Vagina (tissue), 2 donors: ENCODE measurements at regions not wholly inside any gene's neighbourhood (a gene's known extent, or its start where the extent isn't known, plus 50 kb on each side); places are given as distances from the start of the nearest gene placed in this dataset.

Experiments used
- DNase-seq, 2 donors: peaks; one replicate each; pipeline ENCODE4 v3.0.0-alpha.2; 2017; ENCODE audit errors: extremely low spot score in 2 of 2
- H3K27ac ChIP-seq: fragments of 200-600 bp; sonication (generic); one replicate; pipeline ENCODE4 v1.5.1; 2019
- H3K27me3 ChIP-seq: fragments of 200-600 bp; sonication (generic); one replicate; pipeline ENCODE4 v1.5.1; 2019
- H3K36me3 ChIP-seq, 2 donors: fragments of 200-600 bp; sonication (generic); one replicate each; pipeline ENCODE4 v1.5.1; 2017 to 2019
- H3K4me1 ChIP-seq: fragments of 200-600 bp; sonication (generic); one replicate; pipeline ENCODE4 v1.5.1; 2019
- H3K4me3 ChIP-seq, 2 donors: fragments of 200-600 bp; sonication (generic); 1 replicate in 1 of 2; 2 replicates in 1 of 2; pipeline ENCODE4 v1.5.1; 2016 to 2019
- H3K9me3 ChIP-seq: fragments of 200-600 bp; sonication (generic); one replicate; pipeline ENCODE4 v1.5.1; 2019
- CTCF ChIP-seq, 3 experiments: fragments of 450-650 bp in 2 of 3; fragments of 200-600 bp in 1 of 3; sonication (generic) in 1 of 3; IDR thresholded peaks; one replicate each; pipeline ENCODE4 v1.5.1; 2017 to 2019; ENCODE audit warnings: antibody characterized with exemption in 3 of 3, mild to moderate bottlenecking in 2 of 3, moderate library complexity in 2 of 3
- POLR2A ChIP-seq, 2 donors: fragments of 450-650 bp; IDR thresholded peaks; one replicate each; pipeline ENCODE4 v1.6.1; 2017; ENCODE audit warnings: antibody characterized with exemption in 2 of 2, mild to moderate bottlenecking in 2 of 2, moderate library complexity in 2 of 2
- POLR2AphosphoS5 ChIP-seq, 2 donors: sonication (generic); formaldehyde crosslinking; IDR thresholded peaks; one replicate each; pipeline ENCODE4 v1.9.0; 2017; ENCODE audit warnings: antibody characterized with exemption in 2 of 2, mild to moderate bottlenecking in 2 of 2, low read depth in 1 of 2; ENCODE audit not compliant: insufficient read depth in 1 of 2
- intact Hi-C: fragments of 100-400 bp; cut with DNase I; formaldehyde crosslinking; loops from one replicate; pipeline ENCODE4 v1.15.1; 2023

GRCh38 chr12:33653362-33653761 is 213.7 kb upstream of the SYT10 start:
- intact Hi-C loops: no loop called here
- DNase-seq: no peak
- Histone ChIP-seq H3K4me1 (no peaks in the 10 kb centered on the region), H3K27ac (no peak overlapping the region), H3K4me3 (no peak overlapping the region), H3K36me3 (no peaks in the 10 kb centered on the region), H3K27me3 (no peaks in the 10 kb centered on the region), H3K9me3 (no peaks in the 10 kb centered on the region)
- TF ChIP-seq CTCF (IDR thresholded peaks at IDR 0.05): no peak
- TF ChIP-seq POLR2AphosphoS5 (IDR thresholded peaks at IDR 0.05; ENCODE audit: insufficient read depth in 1 of 2, low read depth in 1 of 2): no peak
- no peak for TF ChIP-seq POLR2A (IDR thresholded peaks at IDR 0.05)

GRCh38 chr12:33654313-33654712 is 214.7 kb upstream of the SYT10 start:
- no peaks in the 10 kb centered on the region for H3K36me3 ChIP-seq
- no peak overlapping the region for H3K4me3 ChIP-seq
- intact Hi-C loops: no loop called here
- H3K27ac ChIP-seq: no peak overlapping the region
- TF ChIP-seq POLR2AphosphoS5 (IDR thresholded peaks at IDR 0.05; ENCODE audit: insufficient read depth in 1 of 2, low read depth in 1 of 2) (no peak), CTCF (IDR thresholded peaks at IDR 0.05) (no peak), POLR2A (IDR thresholded peaks at IDR 0.05) (no peak)
- H3K4me1 ChIP-seq: no peaks in the 10 kb centered on the region
- no peaks in the 10 kb centered on the region for H3K9me3 ChIP-seq
- no peak for DNase-seq
- H3K27me3 ChIP-seq: no peaks in the 10 kb centered on the region

GRCh38 chr12:33663000-33663654 is 223.5 kb upstream of the SYT10 start:
- DNase-seq: no peak
- Histone ChIP-seq H3K4me1 (no peaks in the 10 kb centered on the region), H3K4me3 (no peak overlapping the region), H3K36me3 (no peaks in the 10 kb centered on the region), H3K9me3 (no peaks in the 10 kb centered on the region), H3K27me3 (no peaks in the 10 kb centered on the region), H3K27ac (no peak overlapping the region)
- intact Hi-C loops: no loop called here
- no peak for TF ChIP-seq CTCF (IDR thresholded peaks at IDR 0.05)
- TF ChIP-seq POLR2AphosphoS5 (IDR thresholded peaks at IDR 0.05; ENCODE audit: insufficient read depth in 1 of 2, low read depth in 1 of 2): no peak
- TF ChIP-seq POLR2A (IDR thresholded peaks at IDR 0.05): no peak

- Histone ChIP-seq H3K4me3 (no peak overlapping the region), H3K27ac (no peak overlapping the region), H3K4me1 (no peaks in the 10 kb centered on the region), H3K36me3 (no peaks in the 10 kb centered on the region), H3K27me3 (no peaks in the 10 kb centered on the region), H3K9me3 (no peaks in the 10 kb centered on the region)
- no peak for DNase-seq
- intact Hi-C loops: no loop called here
- no peak for TF ChIP-seq POLR2AphosphoS5 (IDR thresholded peaks at IDR 0.05; ENCODE audit: insufficient read depth in 1 of 2, low read depth in 1 of 2)
- TF ChIP-seq CTCF (IDR thresholded peaks at IDR 0.05): no peak
- no peak for TF ChIP-seq POLR2A (IDR thresholded peaks at IDR 0.05)
These were observed 229.7 kb upstream of the SYT10 start for GRCh38 chr12:33669349-33669748.

- no peaks in the 10 kb centered on the region for H3K27me3 ChIP-seq
- H3K4me3 ChIP-seq: no peak overlapping the region
- no peaks in the 10 kb centered on the region for H3K36me3 ChIP-seq
- no peaks in the 10 kb centered on the region for H3K9me3 ChIP-seq
- intact Hi-C loops: no loop called here
- no peak for DNase-seq
- H3K27ac ChIP-seq: no peak overlapping the region
- TF ChIP-seq POLR2A (IDR thresholded peaks at IDR 0.05): no peak
- TF ChIP-seq POLR2AphosphoS5 (IDR thresholded peaks at IDR 0.05; ENCODE audit: insufficient read depth in 1 of 2, low read depth in 1 of 2): no peak
- no peak for TF ChIP-seq CTCF (IDR thresholded peaks at IDR 0.05)
- H3K4me1 ChIP-seq: no peaks in the 10 kb centered on the region
These were observed 230.7 kb upstream of the SYT10 start for GRCh38 chr12:33670284-33670683.
